Superior temporal gyrus (tissue), 1 donor: ENCODE measurements at regions not wholly inside any gene's neighbourhood (a gene's known extent, or its start where the extent isn't known, plus 50 kb on each side); places are given as distances from the start of the nearest gene placed in this dataset.
A peak's percentile ranks its signal among the peaks of the same experiment; 100 is the strongest.
"Not testable (repeated sequence)": the region's sequence is repeated elsewhere in the genome, so short reads cannot be mapped to it uniquely, and the experiment has no call there.

ENCODE experiments used
- DNase-seq: peaks from one replicate; pipeline ENCODE4 v3.0.0-alpha.2; 2016; ENCODE audit errors: extremely low spot score

DNA sequence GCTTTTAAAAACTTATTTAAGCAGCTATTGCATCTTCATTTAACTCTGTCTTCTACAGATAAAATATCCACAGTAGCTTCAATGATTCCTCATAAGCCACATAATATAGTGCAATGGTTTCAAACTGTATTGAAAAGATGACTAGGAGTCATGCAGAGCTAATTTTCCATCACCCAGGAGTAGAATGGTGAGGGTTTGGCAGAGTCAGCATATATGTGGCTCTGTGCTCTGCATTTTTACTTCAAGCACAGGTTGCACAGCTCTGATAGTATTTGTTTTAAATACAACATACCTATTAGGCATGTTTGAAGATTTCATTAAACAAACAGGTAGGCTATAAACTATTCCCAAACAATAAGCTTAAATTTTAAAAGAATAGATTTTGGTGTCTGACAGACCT lies 731.9 kb upstream of the VRK2 start:
- no peak for DNase-seq

DNA sequence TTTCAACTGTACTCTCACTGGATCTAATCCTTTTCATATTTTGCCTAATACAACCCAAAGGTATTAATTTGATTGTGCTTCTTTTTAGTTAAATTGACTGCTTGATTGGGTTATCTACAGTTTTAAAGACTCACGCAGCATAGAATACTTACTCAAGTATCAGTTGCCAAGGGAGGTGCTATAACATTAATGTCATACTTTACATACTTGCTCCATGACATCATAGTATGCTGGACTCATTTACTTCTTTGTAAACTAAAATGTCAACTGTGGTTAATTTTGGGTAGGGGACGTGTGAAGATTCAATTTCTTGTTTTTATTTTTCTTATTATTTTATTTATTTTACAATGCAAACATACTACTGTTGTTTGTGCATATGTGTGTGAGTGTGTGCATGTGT lies 716.2 kb upstream of the VRK2 start:
- no peak for DNase-seq

DNA sequence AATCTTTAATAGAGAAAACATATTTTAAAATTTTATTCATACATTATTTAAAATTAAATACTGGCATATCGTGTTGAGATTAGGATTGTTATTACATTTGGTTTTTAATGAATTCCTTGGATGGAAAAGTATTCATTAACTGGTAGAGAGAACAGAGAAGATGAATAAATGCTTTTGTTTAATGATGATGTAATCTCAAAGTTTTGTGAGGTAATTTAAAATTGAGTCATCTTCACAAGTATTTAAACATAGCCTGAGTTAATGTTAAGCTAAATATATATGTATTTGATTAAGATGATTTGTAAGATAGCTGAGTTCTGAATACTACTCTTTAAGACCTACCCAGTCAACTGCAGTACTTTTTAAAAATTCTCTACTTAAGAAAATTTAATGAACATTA lies 713.4 kb upstream of the VRK2 start:
- no peak for DNase-seq

GRCh38 chr2:57343391-57344006 lies 703.1 kb upstream of the VRK2 start:
- DNase-seq, result no peak

DNA sequence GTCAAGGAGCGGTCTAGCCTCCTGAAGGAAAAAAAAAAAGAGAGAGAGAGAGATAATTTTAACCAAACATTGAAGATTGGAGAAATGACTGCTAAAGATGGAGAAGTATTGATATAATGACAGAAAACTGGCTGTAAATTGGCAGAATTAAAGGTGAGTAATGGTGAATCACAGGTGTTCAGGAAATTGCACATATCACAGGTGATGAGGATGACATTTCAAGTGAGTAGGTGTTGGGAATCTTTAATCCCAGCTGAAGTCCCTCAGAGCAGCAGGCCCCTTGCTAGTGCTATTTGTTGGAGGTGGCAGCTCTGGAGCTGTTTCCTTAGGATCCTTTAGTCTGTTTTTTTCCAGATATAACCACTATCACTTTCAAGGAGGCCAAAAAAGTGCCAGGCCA lies 678.4 kb upstream of the VRK2 start:
- DNase-seq, result no peak

- no peak for DNase-seq
Observed at GRCh38 chr2:57370882-57371585, 675.6 kb upstream of the VRK2 start.

- no peak for DNase-seq
Observed at GRCh38 chr2:57372237-57372984, 674.2 kb upstream of the VRK2 start.

DNA sequence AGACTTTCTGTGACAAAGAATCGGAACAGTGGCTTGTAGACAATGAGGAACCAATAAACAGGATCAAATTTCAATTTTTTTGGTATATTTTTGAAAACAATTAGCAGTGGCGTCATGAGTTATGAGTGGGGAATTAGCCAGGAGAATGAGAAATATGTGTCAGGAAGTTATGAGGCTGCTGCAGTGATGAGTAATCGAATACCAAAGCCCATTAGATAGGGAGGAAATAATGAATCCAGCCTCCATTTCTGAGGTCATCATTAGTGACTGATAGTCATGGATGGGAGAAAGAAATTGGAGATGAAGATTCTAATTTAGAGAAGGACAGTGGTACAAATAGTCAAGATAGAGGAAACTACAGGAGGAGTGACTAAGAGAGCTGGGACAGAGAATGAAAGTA lies 673.1 kb upstream of the VRK2 start:
- DNase-seq, result no peak

GRCh38 chr2:57376985-57377384 lies 669.6 kb upstream of the VRK2 start:
- peak; percentile 17 for DNase-seq

- no peak for DNase-seq
Observed at GRCh38 chr2:57386305-57386704, 660.3 kb upstream of the VRK2 start.

DNA sequence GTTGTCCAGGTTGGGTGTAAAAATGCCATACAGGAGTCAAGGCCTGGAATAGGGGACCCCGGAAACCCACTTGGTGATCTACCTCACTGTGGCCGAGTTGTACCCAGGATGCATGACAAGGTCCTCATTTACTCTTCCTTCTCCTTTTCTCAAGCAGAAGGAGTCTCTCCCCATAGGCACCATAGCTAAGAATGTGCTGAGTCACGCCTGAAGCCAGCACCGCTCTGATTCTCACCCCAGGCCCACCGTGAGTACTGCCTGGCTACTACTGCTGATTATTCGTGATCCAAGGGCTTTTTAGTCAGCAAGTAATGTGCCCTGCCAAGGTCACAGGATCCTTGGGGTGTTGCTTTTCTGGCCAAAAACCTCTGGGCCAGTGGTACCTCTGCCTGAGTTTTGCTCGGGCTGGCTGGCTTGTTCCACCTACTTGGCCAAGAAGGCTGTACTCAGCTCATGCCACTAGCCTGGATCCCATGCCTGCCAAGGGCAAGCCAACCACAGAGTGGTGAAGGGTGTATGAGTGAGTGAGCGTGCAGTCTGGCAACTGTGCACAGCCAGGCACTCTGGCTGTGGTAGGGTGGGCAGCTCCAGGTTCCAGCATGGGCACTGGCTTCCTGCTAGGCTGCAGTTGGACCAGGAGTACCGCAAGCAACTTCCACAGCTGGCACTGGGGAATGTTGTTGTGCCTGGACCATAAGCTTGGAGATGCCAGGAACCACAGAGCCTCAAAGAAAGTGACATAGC lies 650.1 kb upstream of the VRK2 start:
- no peak for DNase-seq

GRCh38 chr2:57397550-57398360 lies 648.9 kb upstream of the VRK2 start:
- DNase-seq, result no peak

DNA sequence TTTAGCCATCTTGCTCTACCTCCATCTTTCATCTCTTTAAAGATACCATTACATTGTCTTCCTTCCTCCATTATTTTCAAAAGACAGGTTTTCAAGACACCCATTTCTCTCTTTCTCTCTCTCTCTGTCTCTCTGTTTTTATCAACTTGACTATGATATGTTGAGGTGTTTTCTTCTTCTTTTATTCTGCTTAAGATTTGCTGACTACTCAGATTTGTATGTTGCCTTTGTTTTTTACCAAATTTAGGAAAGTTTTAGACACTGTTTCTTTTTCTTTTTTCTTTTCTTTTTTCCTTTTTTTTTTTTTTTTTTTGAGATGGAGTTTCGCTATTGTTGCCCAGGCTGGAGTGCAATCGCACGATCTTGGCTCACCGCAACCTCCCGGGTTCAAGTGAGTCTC lies 647.5 kb upstream of the VRK2 start:
- no peak for DNase-seq

DNA sequence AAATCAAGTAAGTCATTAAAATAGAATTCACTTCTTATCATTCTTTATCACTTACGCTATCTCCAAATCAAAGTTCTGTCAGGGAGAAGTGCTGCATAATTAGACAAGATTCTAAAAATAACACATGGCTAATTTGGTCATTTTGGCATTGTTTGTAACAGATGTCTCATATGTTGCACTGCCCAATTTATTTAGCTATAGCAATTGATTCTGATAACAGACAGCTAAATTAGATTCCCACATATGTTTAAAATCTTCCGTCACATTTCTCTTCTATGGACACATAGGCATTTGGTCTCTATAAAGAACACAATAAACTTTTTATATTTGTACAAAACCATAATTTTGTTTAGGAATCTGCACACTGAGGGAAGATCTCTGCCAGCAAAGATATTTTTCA lies 644.5 kb upstream of the VRK2 start:
- DNase-seq, result no peak

- DNase-seq, result no peak
Observed at GRCh38 chr2:57402755-57403154, 643.9 kb upstream of the VRK2 start.

- no peak for DNase-seq
Observed at GRCh38 chr2:57407772-57408201, 638.8 kb upstream of the VRK2 start.

GRCh38 chr2:57408587-57408986 lies 638.0 kb upstream of the VRK2 start:
- no peak for DNase-seq

- no peak for DNase-seq
Observed at GRCh38 chr2:57417007-57417406, 629.6 kb upstream of the VRK2 start.

DNA sequence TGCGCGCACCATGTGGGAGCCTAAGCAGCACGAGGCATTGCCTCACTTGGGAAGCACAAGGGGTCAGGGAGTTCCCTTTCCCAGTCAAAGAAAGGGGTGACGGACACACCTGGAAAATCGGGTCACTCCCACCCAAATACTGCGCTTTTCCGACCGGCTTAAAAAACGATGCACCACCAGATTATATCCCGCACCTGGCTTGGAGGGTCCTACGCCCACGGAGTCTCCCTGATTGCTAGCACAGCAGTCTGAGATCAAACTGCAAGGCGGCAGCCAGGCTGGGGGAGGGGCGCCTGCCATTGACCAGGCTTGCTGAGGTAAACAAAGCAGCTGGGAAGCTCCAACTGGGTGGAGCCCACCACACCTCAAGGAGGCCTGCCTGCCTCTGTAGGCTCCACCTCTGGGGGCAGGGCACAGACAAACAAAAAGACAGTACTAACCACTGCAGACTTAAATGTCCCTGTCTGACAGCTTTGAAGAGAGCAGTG lies 627.7 kb upstream of the VRK2 start:
- not testable (repeated sequence) for DNase-seq

DNA sequence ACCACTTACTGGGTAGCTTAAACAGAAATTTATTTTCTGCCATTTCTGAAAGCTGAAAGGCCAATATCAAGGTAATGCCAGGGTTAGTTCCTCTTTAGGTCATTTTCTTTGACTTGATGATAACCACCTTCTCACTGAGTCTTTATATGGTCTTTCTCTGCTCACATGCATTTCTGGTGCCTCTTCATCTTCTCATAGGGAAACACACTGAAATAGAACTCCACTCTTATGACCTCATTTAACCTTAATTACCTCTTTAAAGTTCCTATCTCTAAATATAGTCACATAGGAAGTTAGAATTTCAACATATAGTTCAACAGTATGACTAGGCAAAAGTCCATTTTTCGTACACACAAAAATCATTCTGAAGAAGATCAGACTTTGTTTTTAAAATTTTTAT lies 616.8 kb upstream of the VRK2 start:
- no peak for DNase-seq

GRCh38 chr2:57432528-57432927 lies 614.1 kb upstream of the VRK2 start:
- DNase-seq, result no peak
